Uterus (tissue), 3 donors: ENCODE measurements at regions not wholly inside any gene's neighbourhood (a gene's known extent, or its start where the extent isn't known, plus 50 kb on each side); places are given as distances from the start of the nearest gene placed in this dataset.

ENCODE experiments used
- DNase-seq, 2 donors: peaks; one replicate each; pipeline ENCODE4 v3.0.0-alpha.2; 2019 to 2020
- H3K27ac ChIP-seq, 2 donors: fragments of 200-600 bp; sonication (generic); 1 replicate in 1 of 2; 2 replicates in 1 of 2; pipeline ENCODE4 v1.5.1; 2016 to 2018
- H3K27me3 ChIP-seq, 2 donors: fragments of 200-600 bp; sonication (generic); one replicate each; pipeline ENCODE4 v1.5.1; 2018 to 2019; ENCODE audit warnings: control low read depth in 1 of 2
- H3K36me3 ChIP-seq, 2 donors: fragments of 200-600 bp; sonication (generic); one replicate each; pipeline ENCODE4 v1.5.1; 2019; ENCODE audit warnings: control low read depth in 1 of 2
- H3K4me1 ChIP-seq, 2 donors: fragments of 200-600 bp; sonication (generic); one replicate each; pipeline ENCODE4 v1.5.1; 2018 to 2019; ENCODE audit warnings: control low read depth in 1 of 2
- H3K4me3 ChIP-seq, 2 donors: fragments of 200-600 bp; sonication (generic); 1 replicate in 1 of 2; 2 replicates in 1 of 2; pipeline ENCODE4 v1.5.1; 2018 to 2019; ENCODE audit warnings: mild to moderate bottlenecking in 1 of 2
- H3K9me3 ChIP-seq, 2 donors: fragments of 200-600 bp; sonication (generic); one replicate each; pipeline ENCODE4 v1.5.1; 2019; ENCODE audit warnings: control low read depth in 1 of 2
- CTCF ChIP-seq, 4 experiments: fragments of 200-600 bp in 2 of 4; fragments of 450-650 bp in 2 of 4; sonication (generic) in 2 of 4; IDR thresholded peaks; one replicate each; pipeline ENCODE4 v1.5.1; 2016 to 2019; ENCODE audit warnings: antibody characterized with exemption in 4 of 4, mild to moderate bottlenecking in 2 of 4, moderate library complexity in 1 of 4
- POLR2A ChIP-seq, 2 donors: fragments of 450-650 bp; IDR thresholded peaks; one replicate each; pipeline ENCODE4 v1.6.1; 2016; ENCODE audit warnings: antibody characterized with exemption in 2 of 2, mild to moderate bottlenecking in 1 of 2, moderate library complexity in 1 of 2
- intact Hi-C: fragments of 100-400 bp; cut with DNase I; formaldehyde crosslinking; loops from one replicate; pipeline ENCODE4 v1.15.1; 2023; ENCODE audit warnings: low total_unique reads
- donor health status: DM: yes; HTN: yes; CAD: no.

DNA sequence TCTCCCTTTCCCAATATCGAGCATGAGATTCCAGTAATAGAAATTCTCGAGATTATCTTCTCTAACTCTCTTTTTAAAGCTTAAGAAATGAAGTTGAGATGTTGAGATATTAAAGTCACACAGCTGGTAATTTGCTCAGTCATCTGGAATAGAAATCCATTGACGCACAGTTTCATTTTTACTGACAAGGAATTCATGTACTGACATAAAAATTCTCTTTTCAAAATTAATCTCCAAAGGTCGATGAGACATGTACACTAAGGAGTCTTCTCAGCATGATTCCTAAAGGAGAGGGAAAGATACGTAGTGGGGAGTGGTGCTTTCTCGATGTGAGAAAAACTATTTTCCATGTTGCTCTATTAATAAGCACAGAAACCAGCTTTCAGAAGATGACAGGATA lies 1639.5 kb upstream of the MIR17HG start:
- intact Hi-C loops: no loop called here
- Histone ChIP-seq H3K27ac (no peak overlapping the region), H3K9me3 (no peaks in the 10 kb centered on the region), H3K27me3 (no peaks in the 10 kb centered on the region), H3K4me1 (no peaks in the 10 kb centered on the region), H3K4me3 (no peak overlapping the region), H3K36me3 (no peaks in the 10 kb centered on the region)
- TF ChIP-seq CTCF (IDR thresholded peaks at IDR 0.05) (no peak), POLR2A (IDR thresholded peaks at IDR 0.05) (no peak)
- DNase-seq: no peak

- no peak overlapping the region for H3K27ac ChIP-seq
- TF ChIP-seq CTCF (IDR thresholded peaks at IDR 0.05) (no peak), POLR2A (IDR thresholded peaks at IDR 0.05) (no peak)
Observed at GRCh38 chr13:89721216-89721615, 1626.3 kb upstream of the MIR17HG start.

GRCh38 chr13:89726690-89727435 lies 1620.6 kb upstream of the MIR17HG start:
- intact Hi-C loops: no loop called here
- Histone ChIP-seq H3K27me3 (no peaks in the 10 kb centered on the region), H3K36me3 (no peaks in the 10 kb centered on the region), H3K27ac (no peak overlapping the region), H3K4me1 (no peaks in the 10 kb centered on the region), H3K9me3 (no peaks in the 10 kb centered on the region), H3K4me3 (no peak overlapping the region)
- no peak for DNase-seq
- TF ChIP-seq POLR2A (IDR thresholded peaks at IDR 0.05) (no peak), CTCF (IDR thresholded peaks at IDR 0.05) (no peak)

More at GRCh38 chr13:89721216-89721615, 1626.3 kb upstream of the MIR17HG start:
- Histone ChIP-seq H3K9me3 (no peaks in the 10 kb centered on the region), H3K4me3 (no peak overlapping the region), H3K27me3 (no peaks in the 10 kb centered on the region), H3K36me3 (no peaks in the 10 kb centered on the region), H3K4me1 (no peaks in the 10 kb centered on the region)
- intact Hi-C loops: no loop called here
- no peak for DNase-seq

DNA sequence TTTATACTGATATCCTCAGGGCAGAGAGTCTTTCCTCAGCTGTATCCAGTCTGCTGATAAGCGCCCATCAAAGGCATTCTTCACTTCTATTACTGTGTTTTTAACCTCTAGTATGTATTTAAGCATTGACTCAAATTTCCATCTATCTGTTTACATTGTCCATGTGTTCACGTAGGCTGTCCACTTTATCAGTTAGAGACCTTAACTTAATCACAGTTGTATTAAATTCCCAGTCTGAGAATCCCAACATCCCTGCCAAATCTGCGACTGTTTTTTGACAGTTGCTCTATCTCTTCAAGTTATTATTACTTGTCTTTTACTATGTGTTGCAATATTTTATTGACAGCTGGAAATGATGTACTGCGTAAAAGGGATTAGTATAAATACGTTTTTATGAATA lies 1613.7 kb upstream of the MIR17HG start:
- no peak overlapping the region for H3K4me3 ChIP-seq
- no peak for DNase-seq
- TF ChIP-seq CTCF (IDR thresholded peaks at IDR 0.05): no peak
- TF ChIP-seq POLR2A (IDR thresholded peaks at IDR 0.05): no peak
- no peaks in the 10 kb centered on the region for H3K27me3 ChIP-seq
- no peaks in the 10 kb centered on the region for H3K4me1 ChIP-seq
- H3K36me3 ChIP-seq: no peaks in the 10 kb centered on the region
- no peak overlapping the region for H3K27ac ChIP-seq
- intact Hi-C loops: no loop called here
- no peaks in the 10 kb centered on the region for H3K9me3 ChIP-seq

- Histone ChIP-seq H3K27me3 (no peaks in the 10 kb centered on the region), H3K4me1 (no peaks in the 10 kb centered on the region), H3K36me3 (no peaks in the 10 kb centered on the region), H3K27ac (no peak overlapping the region), H3K9me3 (no peaks in the 10 kb centered on the region), H3K4me3 (no peak overlapping the region)
- no peak for DNase-seq
- no peak for TF ChIP-seq CTCF (IDR thresholded peaks at IDR 0.05)
- no peak for TF ChIP-seq POLR2A (IDR thresholded peaks at IDR 0.05)
- intact Hi-C loops: no loop called here
Observed at GRCh38 chr13:89737051-89737450, 1610.4 kb upstream of the MIR17HG start.
